ENCODE measurements at regions not wholly inside any gene's neighbourhood (a gene's known extent, or its start where the extent isn't known, plus 50 kb on each side); places are given as distances from the start of the nearest gene placed in this dataset.

GRCh38 chr10:10551596-10552301 lies 465.9 kb upstream of the CELF2 start:
- Histone ChIP-seq H3K36me3 (replicated peaks; ENCODE audit: insufficient read depth, low read depth) (no peaks in the 10 kb centered on the region), H3K4me1 (ENCODE audit: insufficient read depth) (peaks cover 8% of the 10 kb centered on the region), H3K4me3 (no peak overlapping the region), H3K9me3 (ENCODE audit: low read depth) (no peaks in the 10 kb centered on the region), H3K9me2 (replicated peaks; ENCODE audit: insufficient read depth) (no peaks in the 10 kb centered on the region), H3K4me2 (no peak overlapping the region), H2AFZ (no peak overlapping the region), H3K27ac (peak overlapping the region; percentile 15), H4K20me1 (ENCODE audit: insufficient read depth, poor library complexity, severe bottlenecking) (no peaks in the 10 kb centered on the region), H3K27me3 (no peaks in the 10 kb centered on the region), H3K79me2 (no peaks in the 10 kb centered on the region)
- 53% methylated on average over 10 of the region's 10 CpGs for WGBS (ENCODE audit: low lambda C conversion rate, missing lambda C conversion rate)
- TF ChIP-seq EZH2 (IDR thresholded peaks at IDR 0.05; ENCODE audit: borderline replicate concordance) (no peak), CTCF (IDR thresholded peaks at IDR 0.05; ENCODE audit: poor library complexity) (no peak), EZH2phosphoT487 (IDR thresholded peaks at IDR 0.05; ENCODE audit: low read depth, severe bottlenecking, unreplicated experiment) (no peak)
- peak; percentile 51 for DNase-seq (ENCODE audit: low spot score)

- no peaks in the 10 kb centered on the region for H3K27me3 ChIP-seq
- no peaks in the 10 kb centered on the region for H4K20me1 ChIP-seq (ENCODE audit: insufficient read depth, poor library complexity, severe bottlenecking)
- H3K9me2 ChIP-seq (replicated peaks; ENCODE audit: insufficient read depth), result no peaks in the 10 kb centered on the region
- H3K27ac ChIP-seq, result no peak overlapping the region
- peaks cover 8% of the 10 kb centered on the region for H3K4me1 ChIP-seq (ENCODE audit: insufficient read depth)
- no peaks in the 10 kb centered on the region for H3K79me2 ChIP-seq
- no peak overlapping the region for H3K4me3 ChIP-seq
- no peak overlapping the region for H2AFZ ChIP-seq
- no peaks in the 10 kb centered on the region for H3K9me3 ChIP-seq (ENCODE audit: low read depth)
- TF ChIP-seq CTCF (IDR thresholded peaks at IDR 0.05; ENCODE audit: poor library complexity) (no peak), EZH2phosphoT487 (IDR thresholded peaks at IDR 0.05; ENCODE audit: low read depth, severe bottlenecking, unreplicated experiment) (no peak), EZH2 (IDR thresholded peaks at IDR 0.05; ENCODE audit: borderline replicate concordance) (no peak)
- no peak overlapping the region for H3K4me2 ChIP-seq
- DNase-seq (ENCODE audit: low spot score), result no peak
- H3K36me3 ChIP-seq (replicated peaks; ENCODE audit: insufficient read depth, low read depth), result no peaks in the 10 kb centered on the region
- 82% methylated on average over 3 of the region's 3 CpGs for WGBS (ENCODE audit: low lambda C conversion rate, missing lambda C conversion rate)
These were observed 464.7 kb upstream of the CELF2 start for GRCh38 chr10:10552948-10553347.

- Histone ChIP-seq H3K9me2 (replicated peaks; ENCODE audit: insufficient read depth) (no peaks in the 10 kb centered on the region), H3K27me3 (no peaks in the 10 kb centered on the region), H3K4me2 (no peak overlapping the region), H3K79me2 (no peaks in the 10 kb centered on the region), H3K36me3 (replicated peaks; ENCODE audit: insufficient read depth, low read depth) (no peaks in the 10 kb centered on the region), H3K4me1 (ENCODE audit: insufficient read depth) (no peaks in the 10 kb centered on the region), H2AFZ (no peak overlapping the region), H3K9me3 (ENCODE audit: low read depth) (no peaks in the 10 kb centered on the region), H3K4me3 (no peak overlapping the region), H3K27ac (no peak overlapping the region), H4K20me1 (ENCODE audit: insufficient read depth, poor library complexity, severe bottlenecking) (no peaks in the 10 kb centered on the region)
- TF ChIP-seq EZH2phosphoT487 (IDR thresholded peaks at IDR 0.05; ENCODE audit: low read depth, severe bottlenecking, unreplicated experiment), result no peak
- no peak for TF ChIP-seq EZH2 (IDR thresholded peaks at IDR 0.05; ENCODE audit: borderline replicate concordance)
- TF ChIP-seq CTCF (IDR thresholded peaks at IDR 0.05; ENCODE audit: poor library complexity), result no peak
- DNase-seq (ENCODE audit: low spot score), result no peak
- 78% methylated on average over 10 of the region's 10 CpGs for WGBS (ENCODE audit: low lambda C conversion rate, missing lambda C conversion rate)
These were observed 453.4 kb upstream of the CELF2 start for GRCh38 chr10:10564081-10564794.
